ENCODE measurements at regions not wholly inside any gene's neighbourhood (a gene's known extent, or its start where the extent isn't known, plus 50 kb on each side); places are given as distances from the start of the nearest gene placed in this dataset.

DNA sequence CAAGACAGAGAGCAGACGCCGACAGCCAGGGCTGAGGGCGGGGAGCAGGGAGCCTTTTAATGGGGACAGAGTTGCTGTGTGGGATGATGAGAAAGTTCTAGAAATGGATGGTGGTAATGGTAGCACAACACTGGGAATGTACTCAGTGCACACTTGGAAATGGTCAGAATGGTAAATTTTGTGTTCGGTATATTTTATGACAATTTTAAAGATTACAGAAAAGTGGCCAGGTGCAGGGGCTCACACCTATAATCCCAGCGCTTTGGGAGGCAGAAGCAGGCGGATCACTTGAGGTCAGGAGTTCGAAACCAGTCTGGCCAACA lies 243.2 kb upstream of the CIBAR2 start:
- H4K91ac ChIP-seq (ENCODE audit: insufficient read depth, low read depth, low read length) = peak overlapping the region; percentile 89; the same call in 1 of the 2 replicates
- POLR2A ChIA-PET (ENCODE audit: unreplicated experiment) = no interaction called here
- no peak overlapping the region for H2BK5ac ChIP-seq (ENCODE audit: low read depth, low read length, poor library complexity, severe bottlenecking)
- H2AFZ ChIP-seq (replicated peaks; ENCODE audit: low read length, poor library complexity) = peak overlapping the region; percentile 49
- peaks cover 18% of the 10 kb centered on the region for H3K9me1 ChIP-seq (ENCODE audit: insufficient read depth, low read length)
- H3K36me3 ChIP-seq (ENCODE audit: control insufficient read depth, insufficient read depth, low read length) = peaks cover 2% of the 10 kb centered on the region; the same call in 1 of the 2 replicates
- H4K20me1 ChIP-seq (ENCODE audit: insufficient read depth, low read length) = peaks cover 78% of the 10 kb centered on the region
- dilution Hi-C loops (cut with HindIII; ENCODE audit: low sequenced_read_pairs, unreplicated experiment) (no loop called here), in situ Hi-C loops (cut with MboI; ENCODE audit: low sequenced_read_pairs) (no loop called here), intact Hi-C loops (cut with micrococcal nuclease) (no loop called here)
- H3K14ac ChIP-seq (replicated peaks; ENCODE audit: low read depth, low read length) = 0 out of 2 replicates have a peak overlapping the region, but pooled peaks have one; percentile 12
- no peak for DNase-seq
- H3K9ac ChIP-seq (ENCODE audit: low read depth, low read length) = no peak overlapping the region
- peak overlapping the region; percentile 72; the same call in 1 of the 2 replicates for H2AK5ac ChIP-seq (ENCODE audit: low read depth, low read length)
- no peak for TF ChIP-seq RFX5 (IDR thresholded peaks at IDR 0.05; ENCODE audit: low read depth, low read length)
- TF ChIP-seq, protein P1, sequence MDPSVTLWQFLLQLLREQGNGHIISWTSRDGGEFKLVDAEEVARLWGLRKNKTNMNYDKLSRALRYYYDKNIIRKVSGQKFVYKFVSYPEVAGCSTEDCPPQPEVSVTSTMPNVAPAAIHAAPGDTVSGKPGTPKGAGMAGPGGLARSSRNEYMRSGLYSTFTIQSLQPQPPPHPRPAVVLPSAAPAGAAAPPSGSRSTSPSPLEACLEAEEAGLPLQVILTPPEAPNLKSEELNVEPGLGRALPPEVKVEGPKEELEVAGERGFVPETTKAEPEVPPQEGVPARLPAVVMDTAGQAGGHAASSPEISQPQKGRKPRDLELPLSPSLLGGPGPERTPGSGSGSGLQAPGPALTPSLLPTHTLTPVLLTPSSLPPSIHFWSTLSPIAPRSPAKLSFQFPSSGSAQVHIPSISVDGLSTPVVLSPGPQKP (IDR thresholded peaks at IDR 0.05; ENCODE audit: borderline replicate concordance, low read depth, low read length) = no peak
- no peak for TF ChIP-seq MAZ (IDR thresholded peaks at IDR 0.05; ENCODE audit: borderline replicate concordance, low read depth, low read length)
- no peak for TF ChIP-seq RCOR1 (IDR thresholded peaks at IDR 0.05; ENCODE audit: insufficient replicate concordance, low read length)
- TF ChIP-seq SMC3 (IDR thresholded peaks at IDR 0.05; ENCODE audit: low read depth, low read length) = no peak
- no peak for TF ChIP-seq CEBPB (IDR thresholded peaks at IDR 0.05; ENCODE audit: low read depth, low read length)
- TF ChIP-seq MXI1 (IDR thresholded peaks at IDR 0.05; ENCODE audit: borderline replicate concordance, low read depth, low read length) = no peak
- CTCF ChIA-PET = interaction anchor here (0.6 to 1.5 kb wide), 3 partner anchors 198 to 371 kb away, joined by 4 to 5 read pairs (median 5); no protein-coding TSS in a partner anchor
- H3K18ac ChIP-seq (ENCODE audit: low read depth, low read length) = peak overlapping the region; percentile 41; the same call in 1 of the 2 replicates
- H3K27ac ChIP-seq (ENCODE audit: insufficient read depth, low read length) = peak overlapping the region; percentile 75; the same call in 1 of the 2 replicates
- H3K4me1 ChIP-seq (ENCODE audit: control insufficient read depth, insufficient read depth, low read length) = peaks cover 32% of the 10 kb centered on the region
- peak overlapping the region; percentile 35; the same call in 1 of the 2 replicates for H3K23ac ChIP-seq (ENCODE audit: low read depth, low read length)
- H3K4me3 ChIP-seq (ENCODE audit: insufficient read depth, low read depth, low read length) = no peak overlapping the region
- 0 out of 2 replicates have a peak, but pooled peaks cover 3% of the 10 kb centered on the region for H3K9me3 ChIP-seq (ENCODE audit: control insufficient read depth, insufficient read depth, low read length)
- H4K5ac ChIP-seq (ENCODE audit: low read depth, low read length) = no peak overlapping the region; the same call in 1 of the 2 replicates
- H2BK15ac ChIP-seq (ENCODE audit: low read depth, low read length) = peak overlapping the region; percentile 54; the same call in 1 of the 3 replicates
- BruUV-seq (replicated peaks) = no TSS peak
- peak overlapping the region; percentile 37 to 61; a peak in 1 of 4 replicates for H4K8ac ChIP-seq (ENCODE audit: low read depth in 2 of 2, low read length in 2 of 2)
- peaks cover 22 to 63% of the 10 kb centered on the region in 2 experiments for H3K79me1 ChIP-seq (ENCODE audit: low read depth in 1 of 2, low read length in 2 of 2)
- no peak overlapping the region for H3K56ac ChIP-seq (ENCODE audit: extremely low read depth, insufficient read depth, low read length)
- peak overlapping the region; percentile 59 for H3K4ac ChIP-seq (ENCODE audit: low read depth, low read length)
- peak overlapping the region; percentile 41 for H2BK120ac ChIP-seq (ENCODE audit: low read depth, low read length)
- peak overlapping the region; percentile 15; the same call in 1 of the 2 replicates for H2BK20ac ChIP-seq (ENCODE audit: low read depth, low read length)
- peak overlapping the region; percentile 79 for H2AK9ac ChIP-seq (replicated peaks; ENCODE audit: low read depth, low read length, poor library complexity)
- ATAC-seq (ENCODE audit: low read depth) = no peak
- 86% methylated on average over 1 of the region's 7 CpGs; no CpG with 5 or more reads in 1 of the 2 experiments for WGBS, 2 experiments (ENCODE audit: extremely low coverage in 2 of 2, insufficient read length in 1 of 2)
- H3K27me3 ChIP-seq (ENCODE audit: control insufficient read depth, insufficient read depth, low read length) = no peaks in the 10 kb centered on the region
- H3K4me2 ChIP-seq (ENCODE audit: low read depth, low read length) = no peak overlapping the region; the same call in 1 of the 2 replicates

Data from IMR-90 (cell line).